Left renal pelvis (tissue), 4 donors: ENCODE measurements at regions not wholly inside any gene's neighbourhood (a gene's known extent, or its start where the extent isn't known, plus 50 kb on each side); places are given as distances from the start of the nearest gene placed in this dataset.
"Not testable (repeated sequence)": the region's sequence is repeated elsewhere in the genome, so short reads cannot be mapped to it uniquely, and the experiment has no call there.

ENCODE experiments used
- DNase-seq, 4 donors: peaks; one replicate each; pipeline ENCODE4 v3.0.0-alpha.2; 2013; ENCODE audit warnings: low read depth in 4 of 4, low spot score in 3 of 4

DNA sequence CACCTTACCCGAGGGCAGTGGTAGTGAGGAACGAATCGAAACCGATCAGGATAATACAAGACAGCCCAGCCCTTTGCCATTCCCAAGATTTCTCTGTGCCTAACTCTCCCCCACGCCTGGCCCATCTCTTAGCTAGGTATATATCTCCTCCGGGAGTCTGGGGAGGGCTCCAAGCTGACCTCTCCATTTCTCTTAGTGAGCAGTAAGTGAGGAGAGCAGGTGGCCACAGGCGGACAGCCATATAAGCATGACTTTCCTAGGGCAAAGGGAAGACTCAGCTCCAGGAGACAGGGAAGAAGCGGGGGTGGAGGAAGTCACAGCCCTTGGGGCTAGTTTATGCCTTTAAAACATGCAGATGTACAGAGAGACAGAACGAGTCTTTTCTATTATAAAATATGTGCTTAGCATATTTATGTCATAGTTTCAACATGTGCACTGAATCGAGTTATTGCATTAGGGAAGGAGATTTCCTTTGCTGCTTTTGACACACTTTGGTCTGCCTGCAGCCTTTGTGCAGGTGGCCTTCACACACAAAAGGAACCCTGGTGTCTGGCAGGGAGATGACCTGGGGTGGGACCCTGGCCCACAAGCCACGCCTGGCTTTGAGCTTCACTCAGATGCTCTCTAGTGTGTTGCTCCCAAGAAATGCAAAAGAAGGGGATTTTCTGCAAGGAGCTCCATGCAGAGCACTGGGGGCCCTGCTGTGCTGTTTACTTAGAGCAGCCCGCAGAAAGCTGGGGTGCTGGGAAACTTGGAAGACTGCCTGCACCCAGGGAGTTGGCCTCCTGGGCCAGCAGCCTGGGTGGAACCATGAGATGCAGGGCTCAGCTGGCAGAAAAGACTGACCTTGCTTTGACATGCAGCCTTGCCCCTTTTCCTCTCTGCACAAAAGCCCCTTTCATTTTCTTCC lies 613.3 kb downstream of the BCOR start:
- DNase-seq, result no peak

- no peak for DNase-seq
These were observed 610.4 kb downstream of the BCOR start for GRCh38 chrX:39487166-39487968.

- DNase-seq, result no peak
These were observed 609.8 kb downstream of the BCOR start for GRCh38 chrX:39487969-39488330.

- no peak for DNase-seq
These were observed 606.0 kb downstream of the BCOR start for GRCh38 chrX:39491548-39492297.

DNA sequence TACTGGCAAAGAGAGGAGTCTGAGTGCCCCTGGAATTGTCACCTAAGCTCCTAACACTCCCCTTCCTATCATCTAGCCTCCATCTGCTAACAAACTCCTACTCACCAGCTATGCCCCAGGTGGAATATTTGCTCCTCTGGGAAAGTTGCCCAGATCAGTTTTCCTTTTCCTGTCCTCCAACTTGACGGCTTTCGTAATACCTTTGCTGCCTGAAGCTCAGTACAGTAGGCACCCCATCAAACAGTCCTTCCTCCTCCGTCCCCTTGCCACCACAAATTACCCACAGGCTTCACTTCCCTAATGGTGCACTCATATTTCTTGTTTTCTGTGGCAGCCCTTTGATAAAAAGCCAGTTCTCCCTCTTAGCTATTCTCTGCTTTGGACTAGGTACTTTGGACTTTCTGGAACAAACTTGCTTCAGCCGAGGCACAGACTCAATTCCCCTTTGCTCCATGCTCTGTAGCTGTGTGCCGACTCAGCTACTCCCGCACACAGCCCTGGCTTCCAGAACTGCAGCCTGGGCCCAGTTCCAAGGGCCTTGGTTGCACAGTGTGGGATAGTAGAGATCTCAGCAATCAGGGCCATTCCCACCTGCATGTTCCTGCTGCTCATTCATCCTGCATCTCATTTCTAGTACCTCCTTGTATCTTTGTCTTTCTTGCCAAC lies 605.1 kb downstream of the BCOR start:
- no peak for DNase-seq

DNA sequence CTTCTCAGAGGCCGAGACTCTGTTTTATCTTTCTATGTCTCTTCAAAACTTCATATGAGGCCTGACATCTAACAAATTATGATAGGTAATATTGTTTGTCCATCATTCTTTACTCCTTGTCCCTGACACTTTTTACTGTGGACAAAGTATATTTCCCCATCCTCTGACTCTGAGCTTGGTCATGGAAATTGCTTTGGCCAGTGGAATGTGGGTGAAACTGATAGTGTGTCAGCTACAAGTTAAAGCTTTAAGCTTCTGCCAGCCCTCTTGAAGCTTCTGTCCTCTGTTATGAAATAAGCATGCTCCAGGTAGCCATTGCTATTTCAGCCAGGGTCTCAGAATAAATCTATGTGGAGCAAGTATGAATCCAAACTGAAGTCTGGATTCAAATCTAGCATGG lies 604.6 kb downstream of the BCOR start:
- no peak for DNase-seq

DNA sequence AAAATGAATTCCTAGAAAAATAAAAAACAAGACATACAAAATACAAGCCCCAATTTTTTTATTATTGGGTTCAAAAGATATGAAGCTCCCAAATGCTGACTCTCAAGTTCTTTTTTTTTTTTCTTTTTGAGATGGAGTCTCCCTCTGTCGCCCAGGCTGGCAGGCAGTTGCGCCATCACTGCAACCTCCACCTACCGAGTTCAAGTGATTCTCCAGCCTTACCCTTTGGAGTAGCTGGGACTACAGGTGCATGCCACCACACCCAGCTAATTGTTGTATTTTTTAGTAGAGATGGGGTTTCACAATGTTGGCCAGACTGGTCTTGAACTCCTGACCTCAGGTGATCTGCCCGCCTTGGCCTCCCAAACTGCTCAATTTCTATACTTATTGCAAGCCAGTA lies 600.6 kb downstream of the BCOR start:
- DNase-seq, result not testable (repeated sequence)

DNA sequence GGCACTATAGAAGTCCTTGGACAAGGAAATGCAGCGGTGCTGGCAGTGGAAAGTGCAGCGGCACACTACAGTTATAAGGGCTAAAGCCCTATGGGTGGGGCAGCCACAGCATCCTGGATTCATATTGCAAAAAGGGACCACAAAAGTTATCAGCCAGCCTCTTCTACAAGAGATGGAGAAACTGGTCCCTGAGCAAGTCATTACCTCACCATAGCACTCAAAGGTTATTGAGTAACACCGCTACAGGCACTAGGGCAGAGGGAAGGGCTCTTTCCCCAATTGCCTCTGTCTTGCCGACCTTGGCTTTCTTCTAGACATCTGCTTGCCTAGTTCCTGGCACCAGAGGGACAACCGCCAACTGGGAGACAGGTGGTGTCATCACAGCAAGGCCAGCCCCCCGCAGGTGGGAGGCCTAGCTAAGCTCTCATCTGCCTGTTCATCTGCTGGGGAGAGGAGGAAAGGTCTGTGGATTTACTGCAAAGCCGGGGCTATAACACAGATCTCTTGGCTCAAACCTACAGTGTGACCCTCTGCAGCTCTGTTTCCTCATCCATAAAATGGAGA lies 600.0 kb downstream of the BCOR start:
- DNase-seq, result no peak

GRCh38 chrX:39499996-39500395 lies 597.8 kb downstream of the BCOR start:
- no peak for DNase-seq

DNA sequence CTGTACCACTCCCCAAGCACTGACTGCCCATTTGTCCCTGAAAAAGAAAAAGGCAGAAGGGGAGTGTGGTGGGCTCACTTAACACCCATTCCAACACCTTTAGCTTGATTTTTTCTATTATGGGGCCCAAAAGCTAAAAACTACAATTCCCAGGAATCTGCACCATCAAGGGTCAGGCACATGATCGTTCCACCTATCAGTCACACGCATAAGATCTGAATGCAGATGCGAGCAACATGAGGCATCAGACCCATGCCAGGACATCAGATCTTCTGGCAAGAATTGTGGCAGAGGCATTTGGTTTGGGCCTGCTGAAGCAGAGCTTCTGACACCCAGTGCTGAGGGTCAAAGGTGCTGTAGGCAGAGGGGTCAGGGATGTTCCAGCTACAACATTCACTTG lies 595.9 kb downstream of the BCOR start:
- no peak for DNase-seq

DNA sequence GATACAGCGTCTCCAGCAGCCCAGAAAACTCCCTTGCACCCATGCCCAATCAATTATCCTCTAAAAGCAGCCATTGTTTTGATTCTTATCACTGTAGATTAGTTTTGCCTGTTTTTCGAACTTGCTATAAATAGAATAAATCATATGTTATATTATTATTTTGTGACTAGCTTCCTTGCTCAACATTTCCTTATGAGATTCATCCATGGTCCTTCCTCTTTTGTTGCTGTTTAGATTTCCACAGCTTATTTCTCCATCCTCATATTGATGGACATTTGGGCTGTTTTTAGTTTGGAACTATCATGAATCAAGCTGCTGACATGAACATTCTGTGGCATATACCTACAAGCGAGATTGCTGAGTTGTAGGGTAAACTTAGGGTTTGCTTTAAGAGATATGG lies 595.3 kb downstream of the BCOR start:
- DNase-seq, result no peak

- no peak for DNase-seq
These were observed 593.5 kb downstream of the BCOR start for GRCh38 chrX:39504227-39504626.

DNA sequence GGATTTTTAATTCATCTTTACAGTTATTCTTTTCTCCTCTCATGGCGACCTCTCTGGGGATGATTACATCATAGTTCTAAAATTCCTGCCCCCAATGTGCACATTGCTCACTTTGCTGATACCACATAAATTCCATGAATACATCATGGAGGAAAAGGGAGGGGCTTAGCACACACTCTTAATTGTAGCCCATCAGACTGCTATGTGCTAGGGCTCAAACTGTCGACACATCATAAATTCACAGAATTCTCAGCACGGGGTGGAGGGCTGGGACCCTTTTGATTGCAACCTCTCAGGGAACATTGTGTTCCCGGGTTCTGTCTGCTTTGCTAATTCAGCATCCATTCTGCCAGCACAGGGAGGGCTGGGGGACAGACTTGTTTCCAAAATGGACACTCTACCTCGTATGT lies 592.9 kb downstream of the BCOR start:
- no peak for DNase-seq

GRCh38 chrX:39506131-39506530 lies 591.6 kb downstream of the BCOR start:
- no peak for DNase-seq

GRCh38 chrX:39507034-39507433 lies 590.7 kb downstream of the BCOR start:
- no peak for DNase-seq

GRCh38 chrX:39507617-39508299 lies 590.0 kb downstream of the BCOR start:
- no peak for DNase-seq

DNA sequence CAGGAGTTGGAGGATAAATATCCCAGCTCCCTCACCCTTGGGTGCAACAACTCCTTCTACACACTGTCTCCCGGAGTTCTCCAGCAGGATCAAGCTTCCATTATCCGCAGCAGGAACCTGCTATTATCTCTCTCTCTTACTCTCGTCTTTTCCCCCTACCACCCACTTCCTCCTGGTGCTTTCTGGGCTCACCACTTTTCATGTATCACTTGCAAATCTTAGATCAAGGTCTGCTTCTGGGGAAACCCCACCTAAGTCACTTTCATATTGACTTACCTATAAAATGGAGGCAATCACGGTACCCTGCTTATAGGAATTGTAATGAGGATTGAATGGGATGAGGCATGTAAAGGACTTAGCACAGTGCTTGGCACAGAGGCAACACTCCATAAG lies 589.5 kb downstream of the BCOR start:
- DNase-seq, result no peak

DNA sequence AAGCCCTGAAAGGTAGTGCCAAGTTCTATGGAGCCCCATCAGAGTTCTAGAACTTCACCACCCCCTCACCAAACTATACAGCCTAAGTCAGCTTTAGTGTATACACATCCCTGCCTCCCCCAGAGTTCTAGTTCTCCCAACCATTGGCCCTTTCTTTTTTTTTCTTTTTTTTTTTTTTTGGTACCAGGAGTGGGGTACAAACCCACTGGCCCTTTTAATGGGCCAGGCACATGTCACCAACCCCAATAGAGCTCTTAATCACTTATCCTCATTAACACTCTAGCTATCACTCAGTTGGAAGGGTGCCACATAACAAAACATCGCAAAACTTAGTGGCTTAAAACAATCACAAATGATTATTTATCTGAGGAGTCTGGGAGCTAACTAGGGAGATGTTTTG lies 588.6 kb downstream of the BCOR start:
- DNase-seq, result no peak

GRCh38 chrX:39513836-39514235 lies 583.9 kb downstream of the BCOR start:
- DNase-seq, result no peak

GRCh38 chrX:39514801-39515200 lies 583.0 kb downstream of the BCOR start:
- no peak for DNase-seq
